ENCODE measurements at regions not wholly inside any gene's neighbourhood (a gene's known extent, or its start where the extent isn't known, plus 50 kb on each side); places are given as distances from the start of the nearest gene placed in this dataset.

DNA sequence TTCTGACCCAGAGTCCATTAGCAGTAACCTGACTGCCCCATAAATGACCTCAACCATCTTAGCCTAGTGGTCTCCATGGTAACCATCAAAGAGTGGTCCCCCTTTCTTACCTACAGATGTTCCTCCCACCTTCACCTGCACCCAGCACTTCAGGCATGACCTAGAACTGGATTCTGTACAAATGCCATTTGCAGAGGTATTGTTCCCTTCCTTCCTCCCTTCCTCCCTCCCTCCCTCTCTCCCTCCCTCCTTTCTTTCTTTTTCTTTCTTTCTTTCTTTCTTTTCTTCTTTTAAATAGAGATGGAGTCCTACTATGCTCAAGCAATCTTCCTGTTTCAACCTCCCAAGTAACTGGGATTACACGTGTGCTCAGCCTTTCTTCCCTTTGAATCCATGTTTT lies 114.6 kb upstream of the SLC1A4 start:
- DNase-seq: no peak
- TF ChIP-seq, protein P1, sequence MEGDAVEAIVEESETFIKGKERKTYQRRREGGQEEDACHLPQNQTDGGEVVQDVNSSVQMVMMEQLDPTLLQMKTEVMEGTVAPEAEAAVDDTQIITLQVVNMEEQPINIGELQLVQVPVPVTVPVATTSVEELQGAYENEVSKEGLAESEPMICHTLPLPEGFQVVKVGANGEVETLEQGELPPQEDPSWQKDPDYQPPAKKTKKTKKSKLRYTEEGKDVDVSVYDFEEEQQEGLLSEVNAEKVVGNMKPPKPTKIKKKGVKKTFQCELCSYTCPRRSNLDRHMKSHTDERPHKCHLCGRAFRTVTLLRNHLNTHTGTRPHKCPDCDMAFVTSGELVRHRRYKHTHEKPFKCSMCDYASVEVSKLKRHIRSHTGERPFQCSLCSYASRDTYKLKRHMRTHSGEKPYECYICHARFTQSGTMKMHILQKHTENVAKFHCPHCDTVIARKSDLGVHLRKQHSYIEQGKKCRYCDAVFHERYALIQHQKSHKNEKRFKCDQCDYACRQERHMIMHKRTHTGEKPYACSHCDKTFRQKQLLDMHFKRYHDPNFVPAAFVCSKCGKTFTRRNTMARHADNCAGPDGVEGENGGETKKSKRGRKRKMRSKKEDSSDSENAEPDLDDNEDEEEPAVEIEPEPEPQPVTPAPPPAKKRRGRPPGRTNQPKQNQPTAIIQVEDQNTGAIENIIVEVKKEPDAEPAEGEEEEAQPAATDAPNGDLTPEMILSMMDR (IDR thresholded peaks at IDR 0.05; ENCODE audit: low read depth, low read length): no peak
- Histone ChIP-seq H3K27me3 (ENCODE audit: insufficient read depth, low read depth, severe bottlenecking) (no peaks in the 10 kb centered on the region), H3K27ac (no peak overlapping the region), H3K36me3 (no peaks in the 10 kb centered on the region), H3K9me3 (ENCODE audit: severe bottlenecking) (no peaks in the 10 kb centered on the region), H3K4me3 (ENCODE audit: low read depth, low read length) (no peak overlapping the region)

DNA sequence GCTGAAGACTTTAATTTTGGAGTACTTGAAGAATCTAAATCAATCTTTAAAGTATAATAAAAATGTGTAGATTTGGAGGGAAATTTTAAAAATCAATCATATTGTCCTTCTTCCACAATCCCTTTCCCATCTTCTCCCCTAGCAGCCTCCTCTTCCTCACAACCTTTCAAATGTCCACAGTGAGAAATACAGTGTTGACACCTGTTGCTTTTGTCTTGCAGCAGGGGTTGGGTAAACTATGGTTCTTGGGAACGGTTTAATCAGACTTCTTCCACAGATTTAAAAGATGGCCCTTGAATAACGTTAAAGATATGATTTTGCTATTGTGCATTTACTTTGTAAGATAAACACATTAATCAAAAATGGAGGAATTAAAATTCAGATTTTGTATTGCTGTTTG lies 113.8 kb upstream of the SLC1A4 start:
- Histone ChIP-seq H3K9me3 (ENCODE audit: severe bottlenecking) (no peaks in the 10 kb centered on the region), H3K27ac (no peak overlapping the region), H3K4me3 (ENCODE audit: low read depth, low read length) (no peak overlapping the region), H3K27me3 (ENCODE audit: insufficient read depth, low read depth, severe bottlenecking) (no peaks in the 10 kb centered on the region), H3K36me3 (no peaks in the 10 kb centered on the region)
- TF ChIP-seq, protein P1 (IDR thresholded peaks at IDR 0.05; ENCODE audit: low read depth, low read length): no peak
- DNase-seq: no peak

DNA sequence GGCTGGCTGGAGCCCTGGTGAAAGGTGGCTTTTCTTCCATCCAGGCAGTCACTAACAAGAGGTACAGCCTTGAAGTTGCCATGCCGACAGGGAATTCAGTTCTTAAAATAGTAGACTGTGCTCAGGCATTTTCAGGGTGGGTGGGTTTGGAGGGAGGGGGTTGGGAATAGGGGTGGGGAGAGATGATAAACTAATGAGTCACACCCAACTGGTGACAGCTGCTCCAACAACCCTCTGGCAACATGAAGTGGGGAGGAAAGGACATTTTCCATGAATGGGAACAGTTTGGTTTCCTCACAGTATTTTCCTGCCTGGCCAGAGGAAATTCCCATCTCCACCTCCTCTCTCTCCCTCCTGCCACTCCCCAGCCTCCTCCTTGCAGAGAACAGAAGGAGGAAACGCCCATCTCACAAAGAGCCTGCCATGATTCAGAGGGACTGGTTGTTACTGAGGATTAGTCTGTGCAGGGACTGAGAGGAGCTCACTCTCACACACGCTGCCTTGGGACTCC lies 113.0 kb upstream of the SLC1A4 start:
- DNase-seq: peak; percentile 79
- no peak overlapping the region for H3K4me3 ChIP-seq (ENCODE audit: low read depth, low read length)
- no peaks in the 10 kb centered on the region for H3K9me3 ChIP-seq (ENCODE audit: severe bottlenecking)
- TF ChIP-seq, protein P1 (IDR thresholded peaks at IDR 0.05; ENCODE audit: low read depth, low read length): no peak
- H3K27me3 ChIP-seq (ENCODE audit: insufficient read depth, low read depth, severe bottlenecking): no peaks in the 10 kb centered on the region
- H3K27ac ChIP-seq: no peak overlapping the region
- no peaks in the 10 kb centered on the region for H3K36me3 ChIP-seq

DNA sequence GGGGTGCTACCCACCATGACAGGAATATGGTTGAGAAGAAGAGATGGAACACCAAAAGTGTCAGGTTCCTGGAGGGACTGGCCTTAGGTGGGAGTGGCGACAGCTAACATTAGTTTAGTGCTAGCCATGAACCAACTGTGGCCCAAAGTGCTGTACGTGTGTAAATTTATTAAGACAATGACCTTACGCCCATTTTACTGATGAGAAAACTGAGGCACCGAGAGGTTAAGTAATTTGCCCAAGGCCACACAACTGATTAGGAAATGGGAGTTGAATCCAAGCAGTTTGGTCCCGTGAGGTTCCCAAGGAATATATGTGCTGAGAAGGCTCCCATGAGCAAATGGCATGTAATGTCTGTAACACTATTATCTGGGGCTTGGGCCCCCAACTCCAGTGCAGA lies 109.5 kb upstream of the SLC1A4 start:
- Histone ChIP-seq H3K36me3 (no peaks in the 10 kb centered on the region), H3K27ac (no peak overlapping the region), H3K4me3 (ENCODE audit: low read depth, low read length) (no peak overlapping the region), H3K27me3 (ENCODE audit: insufficient read depth, low read depth, severe bottlenecking) (no peaks in the 10 kb centered on the region), H3K9me3 (ENCODE audit: severe bottlenecking) (no peaks in the 10 kb centered on the region)
- no peak for DNase-seq
- TF ChIP-seq, protein P1 (IDR thresholded peaks at IDR 0.05; ENCODE audit: low read depth, low read length): no peak

DNA sequence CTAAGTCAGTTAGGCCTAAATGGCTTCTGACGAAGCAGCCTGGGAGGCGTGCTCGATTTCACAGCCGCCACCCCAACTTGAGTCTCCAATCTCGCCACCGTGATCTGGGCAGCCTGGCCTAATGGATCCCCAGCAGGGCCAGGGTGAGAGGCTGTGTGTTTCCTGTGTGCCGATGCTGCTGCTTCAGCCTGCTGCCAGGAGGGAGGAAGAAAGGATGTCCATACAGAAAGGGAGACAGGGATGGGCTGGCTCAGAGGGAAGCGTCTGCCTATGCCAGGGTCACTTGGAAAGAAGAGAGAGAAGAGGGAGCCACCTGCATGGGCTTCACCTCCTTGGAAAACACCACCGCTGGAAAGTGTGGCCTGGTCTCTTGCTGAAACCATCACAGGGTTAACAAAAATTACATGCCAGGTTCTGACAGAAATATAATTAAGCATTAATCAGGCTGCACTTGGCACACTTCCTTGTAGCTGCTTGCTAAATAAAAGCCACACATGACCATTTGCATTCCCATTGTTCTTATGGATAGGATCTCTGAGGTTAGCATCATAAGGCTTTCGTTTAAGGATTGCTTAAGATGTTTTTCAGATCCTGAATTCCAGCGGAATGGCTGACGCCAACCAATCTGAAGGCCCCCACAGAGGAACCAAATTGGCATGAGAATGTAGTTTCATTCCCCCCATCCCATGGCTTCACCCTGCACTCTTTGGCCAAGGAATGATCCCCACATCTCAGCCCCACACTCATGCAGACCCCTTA lies 108.8 kb upstream of the SLC1A4 start:
- Histone ChIP-seq H3K9me3 (ENCODE audit: severe bottlenecking) (no peaks in the 10 kb centered on the region), H3K27ac (no peak overlapping the region)
- TF ChIP-seq, protein P1 (IDR thresholded peaks at IDR 0.05; ENCODE audit: low read depth, low read length): no peak

More for the DNA sequence above, 108.8 kb upstream of the SLC1A4 start:
- Histone ChIP-seq H3K4me3 (ENCODE audit: low read depth, low read length) (no peak overlapping the region), H3K27me3 (ENCODE audit: insufficient read depth, low read depth, severe bottlenecking) (no peaks in the 10 kb centered on the region), H3K36me3 (no peaks in the 10 kb centered on the region)
- DNase-seq: no peak

All from WERI-Rb-1 (cell line).